Ascending aorta (tissue), 2 donors: ENCODE measurements at regions not wholly inside any gene's neighbourhood (a gene's known extent, or its start where the extent isn't known, plus 50 kb on each side); places are given as distances from the start of the nearest gene placed in this dataset.

ENCODE experiments used
- DNase-seq, 2 donors: peaks; one replicate each; pipeline ENCODE4 v3.0.0-alpha.2; 2019; ENCODE audit warnings: low spot score in 2 of 2
- H3K27ac ChIP-seq, 2 donors: fragments of 200-600 bp; sonication (generic); one replicate each; pipeline ENCODE4 v1.5.1; 2016 to 2017; ENCODE audit warnings: mild to moderate bottlenecking in 1 of 2
- H3K27me3 ChIP-seq: fragments of 200-600 bp; sonication (generic); one replicate; pipeline ENCODE4 v1.5.1; 2017
- H3K36me3 ChIP-seq, 2 donors: fragments of 200-600 bp; sonication (generic); one replicate each; pipeline ENCODE4 v1.5.1; 2016
- H3K4me1 ChIP-seq, 2 donors: fragments of 200-600 bp; sonication (generic); one replicate each; pipeline ENCODE4 v1.5.1; 2016 to 2017; ENCODE audit warnings: mild to moderate bottlenecking in 1 of 2
- H3K4me3 ChIP-seq, 2 donors: fragments of 200-600 bp; sonication (generic); one replicate each; pipeline ENCODE4 v1.5.1; 2016 to 2017; ENCODE audit warnings: mild to moderate bottlenecking in 1 of 2
- H3K9me3 ChIP-seq, 2 donors: fragments of 200-600 bp; sonication (generic); one replicate each; pipeline ENCODE4 v1.5.1; 2016
- CTCF ChIP-seq, 3 experiments: fragments of 200-600 bp in 2 of 3; fragments of 450-650 bp in 1 of 3; sonication (generic) in 2 of 3; IDR thresholded peaks; one replicate each; pipeline ENCODE4 v1.5.1; 2016 to 2019; ENCODE audit warnings: antibody characterized with exemption in 3 of 3, mild to moderate bottlenecking in 1 of 3, moderate library complexity in 1 of 3
- intact Hi-C: fragments of 100-400 bp; cut with DNase I; formaldehyde crosslinking; loops from one replicate; pipeline ENCODE4 v1.15.1; 2023

DNA sequence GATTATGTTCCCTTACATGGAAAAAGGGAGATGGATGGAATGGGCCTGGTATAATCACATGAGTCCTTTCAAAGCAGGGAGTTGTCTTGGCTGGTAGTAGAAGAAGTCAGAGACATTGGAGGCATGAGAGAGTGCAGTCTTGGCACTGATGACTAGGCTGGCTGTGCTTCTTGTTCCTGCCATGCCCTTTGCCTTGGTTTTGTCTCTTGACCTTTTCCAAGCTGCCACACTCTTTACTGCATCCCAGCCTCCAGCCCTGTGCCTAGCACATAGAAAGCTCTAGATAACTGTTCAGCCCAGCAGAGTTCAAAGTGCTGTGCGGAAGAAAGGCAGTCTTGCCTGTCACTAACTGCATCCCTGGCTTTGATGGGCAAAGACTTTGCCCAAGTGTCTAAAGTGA lies 412.6 kb downstream of the PRDM2 start:
- H3K9me3 ChIP-seq: no peaks in the 10 kb centered on the region
- H3K27ac ChIP-seq: no peak overlapping the region
- intact Hi-C loops: no loop called here
- TF ChIP-seq CTCF (IDR thresholded peaks at IDR 0.05): no peak
- H3K4me3 ChIP-seq: no peak overlapping the region
- no peak for DNase-seq
- H3K36me3 ChIP-seq: no peaks in the 10 kb centered on the region
- peaks cover 0 to 4% of the 10 kb centered on the region in 2 donors for H3K4me1 ChIP-seq
- no peaks in the 10 kb centered on the region for H3K27me3 ChIP-seq

DNA sequence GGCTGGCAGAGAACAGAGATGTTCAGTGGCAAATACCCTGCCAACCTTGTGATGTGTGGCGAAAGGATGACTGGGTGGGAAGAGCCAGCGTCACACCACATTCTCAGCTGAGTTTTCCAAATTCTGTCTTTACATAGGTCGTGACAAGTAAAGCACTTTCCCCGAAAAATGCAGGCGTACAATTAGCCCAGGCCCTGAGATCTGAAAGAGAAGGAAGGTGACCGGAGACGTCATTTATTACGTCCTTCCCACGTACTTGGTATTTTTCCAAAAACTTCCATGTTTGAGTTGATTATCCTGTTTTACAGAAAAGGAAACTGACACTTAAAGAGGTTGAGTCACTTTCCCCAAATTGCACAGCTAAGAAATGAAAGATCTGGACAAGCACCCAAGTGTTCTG lies 413.3 kb downstream of the PRDM2 start:
- DNase-seq: no peak
- no peaks in the 10 kb centered on the region for H3K9me3 ChIP-seq
- H3K27me3 ChIP-seq: no peaks in the 10 kb centered on the region
- intact Hi-C loops: no loop called here
- TF ChIP-seq CTCF (IDR thresholded peaks at IDR 0.05): no peak
- no peak overlapping the region for H3K4me3 ChIP-seq
- no peak overlapping the region for H3K27ac ChIP-seq
- H3K4me1 ChIP-seq: peaks cover 0 to 3% of the 10 kb centered on the region in 2 donors
- H3K36me3 ChIP-seq: no peaks in the 10 kb centered on the region

GRCh38 chr1:14113841-14114567 lies 414.0 kb downstream of the PRDM2 start:
- intact Hi-C loops: no loop called here
- H3K9me3 ChIP-seq: no peaks in the 10 kb centered on the region
- no peaks in the 10 kb centered on the region for H3K36me3 ChIP-seq
- no peak overlapping the region for H3K4me3 ChIP-seq
- H3K27ac ChIP-seq: no peak overlapping the region
- DNase-seq: no peak
- no peak for TF ChIP-seq CTCF (IDR thresholded peaks at IDR 0.05)
- H3K27me3 ChIP-seq: no peaks in the 10 kb centered on the region
- H3K4me1 ChIP-seq: no peaks in the 10 kb centered on the region

- Histone ChIP-seq H3K9me3 (no peaks in the 10 kb centered on the region), H3K4me1 (no peaks in the 10 kb centered on the region), H3K4me3 (no peak overlapping the region), H3K27ac (no peak overlapping the region), H3K27me3 (no peaks in the 10 kb centered on the region), H3K36me3 (no peaks in the 10 kb centered on the region)
- no peak for DNase-seq
- no peak for TF ChIP-seq CTCF (IDR thresholded peaks at IDR 0.05)
- intact Hi-C loops: no loop called here
Observed at GRCh38 chr1:14115976-14116375, 416.0 kb downstream of the PRDM2 start.

DNA sequence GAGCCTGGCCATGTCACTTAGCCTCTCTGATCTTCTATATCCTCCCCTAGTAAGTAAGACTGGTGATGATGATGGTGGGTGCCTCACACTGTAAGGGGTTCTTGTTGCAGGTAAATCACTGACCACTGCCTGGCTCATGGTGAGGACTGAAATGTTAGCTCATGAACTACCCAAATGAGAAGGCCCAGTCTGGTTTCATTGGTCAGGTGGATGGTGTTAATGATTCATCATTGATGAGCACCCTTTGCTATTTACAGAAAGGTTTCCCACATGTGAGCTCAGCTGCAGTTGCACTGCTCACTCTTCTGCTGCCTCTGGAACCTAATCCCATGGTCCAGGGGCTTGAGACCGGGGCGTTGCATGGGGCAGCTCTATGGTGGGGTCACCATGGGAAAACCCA lies 417.7 kb downstream of the PRDM2 start:
- Histone ChIP-seq H3K4me1 (no peaks in the 10 kb centered on the region), H3K9me3 (no peaks in the 10 kb centered on the region), H3K27ac (no peak overlapping the region), H3K27me3 (no peaks in the 10 kb centered on the region), H3K4me3 (no peak overlapping the region), H3K36me3 (no peaks in the 10 kb centered on the region)
- intact Hi-C loops: no loop called here
- DNase-seq: no peak
- no peak for TF ChIP-seq CTCF (IDR thresholded peaks at IDR 0.05)
